CD4-positive, alpha-beta T cell (primary cell): ENCODE measurements at regions not wholly inside any gene's neighbourhood (a gene's known extent, or its start where the extent isn't known, plus 50 kb on each side); places are given as distances from the start of the nearest gene placed in this dataset.

Source experiments
- ATAC-seq: fragments of 200-7000 bp; cut with Tn5 transposase; one replicate; pipeline ENCODE4 v1.10.0; 2022; ENCODE audit warnings: mild to moderate bottlenecking; ENCODE audit not compliant: poor library complexity
- CTCF ChIA-PET: fragments of 350-600 bp; sonication (Branson Sonifier 250); formaldehyde crosslinking; loops from one replicate; lab custom pipeline; 2021; ENCODE audit warnings: antibody characterized with exemption, inconsistent platforms; lab: Charles Lee
- POLR2A ChIA-PET: fragments of 350-600 bp; sonication (Branson Sonifier 250); formaldehyde crosslinking; loops from one replicate; lab custom pipeline; 2021; ENCODE audit warnings: antibody characterized with exemption, inconsistent platforms; lab: Charles Lee
- DNase-seq, 14 experiments: peaks; one replicate each; pipeline ENCODE4 v3.0.0-alpha.2; 2013 to 2020; ENCODE audit warnings: mixed read lengths in 2 of 14
- H3K27ac ChIP-seq, 2 donors: one replicate each; pipeline versions ENCODE4 v1.5.1 to v1.7.0; 2013; ENCODE audit warnings: low read length in 2 of 2, low read depth in 1 of 2, mild to moderate bottlenecking in 1 of 2
- H3K27me3 ChIP-seq, 2 experiments: 1 replicate in 1 of 2; 2 replicates in 1 of 2; pipeline versions ENCODE4 v1.6.1 to v1.7.0; 2013; ENCODE audit warnings: low read length in 2 of 2, control low read depth in 1 of 2, mild to moderate bottlenecking in 1 of 2, moderate library complexity in 1 of 2; ENCODE audit not compliant: insufficient read depth in 2 of 2, control insufficient read depth in 1 of 2
- H3K36me3 ChIP-seq: one replicate; pipeline ENCODE4 v1.6.1; 2013; ENCODE audit warnings: low read length, control low read depth; ENCODE audit not compliant: insufficient read depth
- H3K4me1 ChIP-seq: one replicate; pipeline ENCODE4 v1.6.1; 2013; ENCODE audit warnings: low read length, control low read depth; ENCODE audit not compliant: insufficient read depth
- H3K4me3 ChIP-seq: one replicate; pipeline ENCODE4 v1.5.1; 2013; ENCODE audit warnings: mild to moderate bottlenecking, low read length, moderate library complexity
- H3K9me3 ChIP-seq, 2 experiments: 1 replicate in 1 of 2; 2 replicates in 1 of 2; pipeline versions ENCODE4 v1.6.1 to v1.7.0; 2013; ENCODE audit warnings: low read length in 2 of 2, mild to moderate bottlenecking in 2 of 2, control low read depth in 1 of 2, moderate library complexity in 1 of 2; ENCODE audit not compliant: control insufficient read depth in 1 of 2, insufficient read depth in 1 of 2
- H3K27ac Mint-ChIP-seq: one replicate; pipeline ENCODE4 v1.8.0; 2020; ENCODE audit warnings: mixed read lengths
- H3K27me3 Mint-ChIP-seq: one replicate; pipeline ENCODE4 v1.8.0; 2021; ENCODE audit warnings: mixed read lengths
- H3K36me3 Mint-ChIP-seq: one replicate; pipeline ENCODE4 v1.8.0; 2021; ENCODE audit warnings: low read depth, mixed read lengths
- H3K4me1 Mint-ChIP-seq: one replicate; pipeline ENCODE4 v1.8.0; 2021; ENCODE audit warnings: low read depth, mixed read lengths
- H3K4me3 Mint-ChIP-seq: one replicate; pipeline ENCODE4 v1.8.0; 2020; ENCODE audit warnings: mild to moderate bottlenecking, mixed read lengths
- H3K9me3 Mint-ChIP-seq: one replicate; pipeline ENCODE4 v1.8.0; 2020; ENCODE audit warnings: mixed read lengths
- intact Hi-C, 2 experiments: fragments of 100-400 bp; cut with DNase I in 1 of 2; cut with micrococcal nuclease in 1 of 2; formaldehyde crosslinking; loops; one replicate each; pipeline versions ENCODE4 v1.15.1 to v1.9.0; 2023 to 2025; cut with DNase I, micrococcal nuclease
- TF ChIP-seq, protein P1 (sequence below): fragments of 200-600 bp; IDR thresholded peaks from one replicate; pipeline ENCODE4 v1.8.0; 2022; ENCODE audit warnings: antibody characterized with exemption, mild to moderate bottlenecking

DNA sequence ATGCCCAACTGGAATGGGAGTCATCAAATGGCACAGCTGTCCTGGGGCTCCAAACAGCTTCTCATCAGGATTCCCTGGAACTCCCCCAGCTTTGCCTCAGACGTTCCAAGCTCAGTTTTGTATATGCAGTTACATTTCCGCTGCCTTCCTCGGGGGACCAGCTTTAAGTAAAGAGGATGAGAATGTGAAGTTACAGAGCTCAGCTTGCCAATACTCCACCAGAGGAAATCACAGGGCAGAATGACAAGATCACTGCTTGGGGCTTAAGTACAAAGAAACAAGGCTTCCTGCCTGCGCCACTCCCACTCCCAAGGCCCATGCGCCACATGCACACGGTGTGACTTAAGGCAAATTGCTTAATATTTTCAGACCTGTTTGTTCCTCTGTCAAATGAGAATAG, 272.4 kb upstream of the CDH11 start:
- ChIA-PET POLR2A (no interaction called here), CTCF (no interaction called here)
- no peak overlapping the region for H3K27ac Mint-ChIP-seq
- no peak overlapping the region for H3K4me3 Mint-ChIP-seq
- TF ChIP-seq, protein P1, sequence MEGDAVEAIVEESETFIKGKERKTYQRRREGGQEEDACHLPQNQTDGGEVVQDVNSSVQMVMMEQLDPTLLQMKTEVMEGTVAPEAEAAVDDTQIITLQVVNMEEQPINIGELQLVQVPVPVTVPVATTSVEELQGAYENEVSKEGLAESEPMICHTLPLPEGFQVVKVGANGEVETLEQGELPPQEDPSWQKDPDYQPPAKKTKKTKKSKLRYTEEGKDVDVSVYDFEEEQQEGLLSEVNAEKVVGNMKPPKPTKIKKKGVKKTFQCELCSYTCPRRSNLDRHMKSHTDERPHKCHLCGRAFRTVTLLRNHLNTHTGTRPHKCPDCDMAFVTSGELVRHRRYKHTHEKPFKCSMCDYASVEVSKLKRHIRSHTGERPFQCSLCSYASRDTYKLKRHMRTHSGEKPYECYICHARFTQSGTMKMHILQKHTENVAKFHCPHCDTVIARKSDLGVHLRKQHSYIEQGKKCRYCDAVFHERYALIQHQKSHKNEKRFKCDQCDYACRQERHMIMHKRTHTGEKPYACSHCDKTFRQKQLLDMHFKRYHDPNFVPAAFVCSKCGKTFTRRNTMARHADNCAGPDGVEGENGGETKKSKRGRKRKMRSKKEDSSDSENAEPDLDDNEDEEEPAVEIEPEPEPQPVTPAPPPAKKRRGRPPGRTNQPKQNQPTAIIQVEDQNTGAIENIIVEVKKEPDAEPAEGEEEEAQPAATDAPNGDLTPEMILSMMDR, result no peak
- Histone ChIP-seq H3K36me3 (no peaks in the 10 kb centered on the region), H3K4me1 (no peaks in the 10 kb centered on the region), H3K27me3 (no peaks in the 10 kb centered on the region), H3K4me3 (no peak overlapping the region), H3K27ac (no peak overlapping the region), H3K9me3 (peaks cover 0 to 5% of the 10 kb centered on the region in 2 experiments)
- peaks cover 14% of the 10 kb centered on the region for H3K9me3 Mint-ChIP-seq
- DNase-seq (no peak), ATAC-seq (no peak)
- H3K36me3 Mint-ChIP-seq, result no peaks in the 10 kb centered on the region
- no peaks in the 10 kb centered on the region for H3K4me1 Mint-ChIP-seq
- intact Hi-C loops, result no loop called here
- H3K27me3 Mint-ChIP-seq, result no peaks in the 10 kb centered on the region

DNA sequence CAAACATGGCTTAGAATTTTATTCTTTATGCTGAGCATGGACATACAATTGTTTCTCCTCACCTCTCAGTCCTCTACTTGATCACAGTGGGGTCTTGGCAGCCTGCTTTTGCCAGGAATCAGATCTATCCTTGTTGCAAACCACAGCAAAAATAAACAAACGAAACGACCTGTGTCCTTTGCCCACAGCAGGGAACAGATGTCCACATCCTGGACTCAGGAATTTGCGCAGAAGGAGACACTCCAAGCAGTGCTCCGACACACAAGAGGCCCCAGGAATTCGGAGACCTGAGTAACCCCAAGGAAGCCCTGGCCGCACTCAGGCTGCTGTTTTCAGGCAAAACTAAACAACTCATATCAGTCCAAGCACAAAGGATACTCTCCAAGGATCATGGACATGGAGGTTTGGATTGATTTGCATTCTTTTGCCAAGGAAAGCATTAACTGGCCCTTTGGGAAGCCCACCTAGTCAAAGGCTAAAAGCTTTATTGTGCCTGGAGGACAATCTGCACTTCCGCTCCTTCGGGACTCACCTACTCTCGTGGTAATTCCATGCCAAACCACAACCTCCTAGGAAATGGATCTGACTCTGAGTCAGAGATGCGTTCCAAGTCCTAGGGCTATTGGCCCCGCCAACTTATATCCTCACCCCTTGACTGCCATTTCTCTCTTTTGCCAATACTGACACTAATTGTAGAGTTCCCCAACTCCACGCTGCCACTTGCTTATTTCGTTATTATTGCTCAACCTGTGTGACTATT, 271.1 kb upstream of the CDH11 start:
- Histone ChIP-seq H3K9me3 (peaks cover 0 to 3% of the 10 kb centered on the region in 2 experiments), H3K27ac (no peak overlapping the region), H3K4me3 (no peak overlapping the region), H3K36me3 (no peaks in the 10 kb centered on the region), H3K27me3 (no peaks in the 10 kb centered on the region), H3K4me1 (no peaks in the 10 kb centered on the region)
- Mint-ChIP-seq H3K9me3 (peaks cover 16% of the 10 kb centered on the region), H3K4me3 (no peak overlapping the region), H3K27ac (no peak overlapping the region), H3K4me1 (no peaks in the 10 kb centered on the region), H3K27me3 (no peaks in the 10 kb centered on the region), H3K36me3 (no peaks in the 10 kb centered on the region)
- POLR2A ChIA-PET, result no interaction called here
- intact Hi-C loops, result no loop called here
- CTCF ChIA-PET, result no interaction called here
- DNase-seq, result no peak
- TF ChIP-seq, protein P1, result no peak
- no peak for ATAC-seq

DNA sequence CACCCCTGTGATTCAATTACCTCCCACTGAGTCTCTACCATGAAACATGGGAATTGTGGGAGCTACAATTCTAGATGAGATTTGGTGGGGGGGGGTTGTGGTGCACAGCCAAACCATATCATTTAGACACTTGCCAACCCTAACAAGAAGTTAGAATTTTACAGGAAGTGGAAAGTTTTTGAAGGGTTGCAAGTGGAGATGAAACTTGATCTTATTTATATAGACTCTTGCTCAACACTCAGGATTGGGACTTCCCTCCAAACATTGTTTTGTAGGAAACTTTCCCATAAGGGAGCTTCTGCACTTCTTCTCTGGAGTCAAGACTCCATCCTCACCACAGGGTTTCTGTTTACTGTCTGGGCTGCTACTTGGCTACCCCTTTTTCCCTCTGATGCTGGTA, 266.7 kb upstream of the CDH11 start:
- CTCF ChIA-PET, result no interaction called here
- Histone ChIP-seq H3K9me3 (no peaks in the 10 kb centered on the region), H3K27me3 (no peaks in the 10 kb centered on the region), H3K4me3 (no peak overlapping the region), H3K4me1 (no peaks in the 10 kb centered on the region), H3K27ac (no peak overlapping the region), H3K36me3 (no peaks in the 10 kb centered on the region)
- Mint-ChIP-seq H3K27me3 (no peaks in the 10 kb centered on the region), H3K36me3 (no peaks in the 10 kb centered on the region), H3K4me3 (no peak overlapping the region), H3K27ac (no peak overlapping the region), H3K4me1 (no peaks in the 10 kb centered on the region), H3K9me3 (peaks cover 10% of the 10 kb centered on the region)
- ATAC-seq (no peak), DNase-seq (no peak)
- intact Hi-C loops, result no loop called here
- TF ChIP-seq, protein P1, result no peak
- POLR2A ChIA-PET, result no interaction called here
